OCI-LY7 (cell line): ENCODE measurements at regions not wholly inside any gene's neighbourhood (a gene's known extent, or its start where the extent isn't known, plus 50 kb on each side); places are given as distances from the start of the nearest gene placed in this dataset.

Experiments used
- BruUV-seq: library from RNA; stranded (reverse); fragments of 400-500 nt; replicated peaks from 2 replicates; lab custom pipeline; 2021; lab: Mats Ljungman, UMichigan
- CTCF ChIA-PET: fragments of 300-600 bp; sonication (Branson Sonifier 250); formaldehyde crosslinking; loops from one replicate; lab custom pipeline; 2022; ENCODE audit warnings: antibody characterized with exemption; ENCODE audit not compliant: unreplicated experiment; lab: Charles Lee
- POLR2A ChIA-PET: fragments of 300-600 bp; sonication (Branson Sonifier 250); formaldehyde crosslinking; loops from one replicate; lab custom pipeline; 2022; ENCODE audit warnings: antibody characterized with exemption; lab: Charles Lee
- DNase-seq: peaks from one replicate; pipeline ENCODE4 v3.0.0-alpha.2; 2015; ENCODE audit warnings: low spot score
- H2AFZ ChIP-seq: fragments of 200-600 bp; sonication (generic), shearing (Covaris generic); 2 replicates; pipeline ENCODE4 v1.6.1; 2014; ENCODE audit warnings: mild to moderate bottlenecking, antibody characterized with exemption, low read length, moderate library complexity
- H3K27ac ChIP-seq: fragments of 200-600 bp; sonication (generic); 2 replicates; pipeline ENCODE4 v1.5.1; 2014; ENCODE audit warnings: mixed run types, low read depth, mild to moderate bottlenecking, moderate library complexity, low read length, inconsistent platforms; ENCODE audit not compliant: poor library complexity, severe bottlenecking
- H3K36me3 ChIP-seq: fragments of 200-600 bp; sonication (generic); 2 replicates; pipeline ENCODE4 v1.6.1; 2014; ENCODE audit warnings: mild to moderate bottlenecking, antibody characterized with exemption, low read length, moderate library complexity, mixed read lengths; ENCODE audit not compliant: insufficient read depth
- H3K4me1 ChIP-seq: fragments of 200-600 bp; sonication (generic); 2 replicates; pipeline ENCODE4 v1.5.1; 2014; ENCODE audit warnings: mild to moderate bottlenecking, low read length; ENCODE audit not compliant: insufficient read depth, poor library complexity, severe bottlenecking
- H3K4me2 ChIP-seq: fragments of 200-600 bp; sonication (generic); 2 replicates; pipeline ENCODE4 v1.6.1; 2014; ENCODE audit warnings: mild to moderate bottlenecking, low read length
- H3K4me3 ChIP-seq: fragments of 200-600 bp; sonication (generic); 2 replicates; pipeline ENCODE4 v1.5.1; 2014; ENCODE audit warnings: mild to moderate bottlenecking, low read depth, low read length; ENCODE audit not compliant: poor library complexity, severe bottlenecking
- H3K79me2 ChIP-seq: fragments of 200-600 bp; sonication (generic); 2 replicates; pipeline ENCODE4 v1.6.1; 2016; ENCODE audit warnings: low read depth, mild to moderate bottlenecking, low read length, moderate library complexity, mixed read lengths; ENCODE audit not compliant: insufficient read depth
- H3K9me2 ChIP-seq: fragments of 200-600 bp; sonication (generic); 2 replicates; pipeline ENCODE4 v1.6.1; 2016; ENCODE audit warnings: mild to moderate bottlenecking, low read length, mixed read lengths; ENCODE audit not compliant: insufficient read depth
- H3K9me3 ChIP-seq: fragments of 200-600 bp; sonication (generic); 2 replicates; pipeline ENCODE4 v1.6.1; 2014; ENCODE audit warnings: mild to moderate bottlenecking, mixed run types, low read length, mixed read lengths
- H4K20me1 ChIP-seq: fragments of 200-600 bp; sonication (generic); 2 replicates; pipeline ENCODE4 v1.6.1; 2014; ENCODE audit warnings: mild to moderate bottlenecking, antibody characterized with exemption, low read length, moderate library complexity, mixed read lengths; ENCODE audit not compliant: insufficient read depth
- EZH2phosphoT487 ChIP-seq: fragments of 200-600 bp; sonication (generic); IDR thresholded peaks from 2 replicates; pipeline ENCODE4 v1.6.1; 2018; ENCODE audit warnings: low read depth, borderline replicate concordance, mild to moderate bottlenecking, mixed run types, antibody characterized with exemption, low read length, moderate library complexity, mixed read lengths
- intact Hi-C: fragments of 100-400 bp; cut with micrococcal nuclease; formaldehyde crosslinking; loops from one replicate; pipeline ENCODE4 v1.10.0; 2022; ENCODE audit not compliant: unreplicated experiment
- TF ChIP-seq, protein P1 (sequence below): fragments of 200-600 bp; sonication (generic); conservative IDR thresholded peaks from 2 replicates; pipeline ENCODE4 v1.5.1; 2014; ENCODE audit warnings: mild to moderate bottlenecking, antibody characterized with exemption, low read length, moderate library complexity, mixed read lengths

DNA sequence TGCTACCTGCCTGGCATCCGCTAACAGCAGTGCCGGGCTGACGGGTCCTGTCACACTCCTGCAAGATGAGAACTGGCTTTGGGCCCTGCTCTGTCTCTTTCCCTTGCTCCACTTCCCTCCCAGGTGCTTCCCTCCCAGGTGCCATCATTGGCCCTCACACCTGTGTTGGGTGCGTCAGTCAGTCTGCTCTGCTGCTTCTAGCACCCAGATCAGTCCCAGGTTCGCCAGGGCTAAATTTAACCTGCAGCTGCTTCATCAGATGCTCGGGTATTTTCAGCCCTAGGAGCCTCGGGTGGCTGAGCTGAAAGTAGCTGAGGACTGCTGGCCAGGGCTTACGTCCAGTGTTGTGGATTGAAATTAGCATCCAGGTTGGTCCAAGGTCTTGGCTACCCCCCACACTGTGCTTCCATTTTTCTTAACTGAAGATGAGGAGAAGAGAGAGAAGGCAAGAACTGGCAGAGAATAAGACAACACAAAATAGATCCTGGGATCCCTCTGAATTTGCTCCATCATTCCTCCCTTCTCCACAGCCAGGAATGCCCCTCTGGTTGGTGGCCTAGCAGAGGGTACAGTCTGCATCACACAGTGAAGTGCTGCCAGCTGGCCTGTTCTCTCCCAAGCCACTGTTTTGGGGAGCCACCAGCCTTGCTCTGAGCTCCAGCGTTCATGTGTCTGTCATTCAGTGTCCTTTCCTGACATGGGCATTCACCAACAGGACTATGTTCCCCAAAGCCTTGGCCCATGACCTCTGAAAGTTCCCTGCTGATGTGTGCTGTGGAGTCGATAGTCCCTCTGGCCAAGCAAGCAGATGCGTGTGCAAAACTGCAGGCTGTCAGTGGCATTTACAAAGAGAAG, 65.9 kb upstream of the SYPL1 start:
- intact Hi-C loops: loop anchor here (1.0 to 5.0 kb wide), 4 partner anchors 107 to 483 kb away; partner anchors contain the start of gene CCDC71L
- Histone ChIP-seq H3K4me2 (peak overlapping the region; percentile 59), H3K27ac (peak overlapping the region; percentile 43), H3K4me1 (peaks cover 49% of the 10 kb centered on the region), H2AFZ (peak overlapping the region; percentile 8; the same call in 1 of the 2 replicates), H3K4me3 (peak overlapping the region; percentile 11), H3K9me2 (no peaks in the 10 kb centered on the region), H3K36me3 (no peaks in the 10 kb centered on the region), H4K20me1 (no peaks in the 10 kb centered on the region), H3K9me3 (no peaks in the 10 kb centered on the region), H3K79me2 (no peaks in the 10 kb centered on the region)
- POLR2A ChIA-PET: interaction anchor here (0.5 to 2.6 kb wide), 9 partner anchors 26 to 574 kb away, joined by 3 to 14 read pairs (median 3); partner anchors contain the start of gene NAMPT
- DNase-seq: peak; percentile 88
- no peak for TF ChIP-seq EZH2phosphoT487
- TF ChIP-seq, protein P1, sequence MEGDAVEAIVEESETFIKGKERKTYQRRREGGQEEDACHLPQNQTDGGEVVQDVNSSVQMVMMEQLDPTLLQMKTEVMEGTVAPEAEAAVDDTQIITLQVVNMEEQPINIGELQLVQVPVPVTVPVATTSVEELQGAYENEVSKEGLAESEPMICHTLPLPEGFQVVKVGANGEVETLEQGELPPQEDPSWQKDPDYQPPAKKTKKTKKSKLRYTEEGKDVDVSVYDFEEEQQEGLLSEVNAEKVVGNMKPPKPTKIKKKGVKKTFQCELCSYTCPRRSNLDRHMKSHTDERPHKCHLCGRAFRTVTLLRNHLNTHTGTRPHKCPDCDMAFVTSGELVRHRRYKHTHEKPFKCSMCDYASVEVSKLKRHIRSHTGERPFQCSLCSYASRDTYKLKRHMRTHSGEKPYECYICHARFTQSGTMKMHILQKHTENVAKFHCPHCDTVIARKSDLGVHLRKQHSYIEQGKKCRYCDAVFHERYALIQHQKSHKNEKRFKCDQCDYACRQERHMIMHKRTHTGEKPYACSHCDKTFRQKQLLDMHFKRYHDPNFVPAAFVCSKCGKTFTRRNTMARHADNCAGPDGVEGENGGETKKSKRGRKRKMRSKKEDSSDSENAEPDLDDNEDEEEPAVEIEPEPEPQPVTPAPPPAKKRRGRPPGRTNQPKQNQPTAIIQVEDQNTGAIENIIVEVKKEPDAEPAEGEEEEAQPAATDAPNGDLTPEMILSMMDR: no peak
- CTCF ChIA-PET: interaction anchor here (0.5 to 6.0 kb wide), 6 partner anchors 45 to 482 kb away, joined by 3 to 32 read pairs (median 4); partner anchors contain the start of gene NAMPT
- no TSS peak for BruUV-seq

DNA sequence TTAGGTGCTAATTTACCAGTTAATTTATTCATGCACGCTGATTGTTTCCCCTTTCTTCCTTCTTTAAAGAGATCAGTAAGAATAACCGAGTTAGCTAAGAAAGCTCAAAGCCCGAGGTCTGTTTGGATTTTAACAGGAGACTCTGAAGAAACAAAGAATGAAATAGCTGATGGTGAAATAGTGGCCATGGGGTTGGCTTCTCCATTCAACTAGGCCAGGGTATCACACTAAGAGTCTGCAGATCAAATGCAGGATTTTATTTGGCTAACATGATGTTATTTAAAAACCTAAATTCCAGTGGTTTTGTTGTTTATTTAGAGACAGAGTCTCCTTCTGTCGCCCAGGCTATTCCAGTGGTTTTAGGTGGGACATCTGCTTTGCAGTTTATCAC, 65.2 kb upstream of the SYPL1 start:
- no peaks in the 10 kb centered on the region for H4K20me1 ChIP-seq
- intact Hi-C loops: loop anchor here (1.0 to 5.0 kb wide), 3 partner anchors 190 to 484 kb away; partner anchors contain the start of gene CCDC71L
- H3K4me1 ChIP-seq: peaks cover 49% of the 10 kb centered on the region
- H3K9me3 ChIP-seq: no peaks in the 10 kb centered on the region
- DNase-seq: no peak
- POLR2A ChIA-PET: interaction anchor here (0.5 to 2.6 kb wide), 11 partner anchors 29 to 575 kb away, joined by 3 to 14 read pairs (median 3); partner anchors contain the start of gene NAMPT
- H3K27ac ChIP-seq: peak overlapping the region; percentile 43
- H3K9me2 ChIP-seq: no peaks in the 10 kb centered on the region
- H3K4me3 ChIP-seq: peak overlapping the region; percentile 11
- peak overlapping the region; percentile 59 for H3K4me2 ChIP-seq
- TF ChIP-seq, protein P1: no peak
- TF ChIP-seq EZH2phosphoT487: no peak
- H2AFZ ChIP-seq: peak overlapping the region; percentile 26; the same call in 1 of the 2 replicates
- H3K79me2 ChIP-seq: no peaks in the 10 kb centered on the region
- H3K36me3 ChIP-seq: no peaks in the 10 kb centered on the region
- BruUV-seq: no TSS peak
- CTCF ChIA-PET: interaction anchor here (0.5 to 6.0 kb wide), 8 partner anchors 30 to 997 kb away, joined by 3 to 32 read pairs (median 4); partner anchors contain the start of gene NAMPT
